CD4-positive, CD25-positive, alpha-beta regulatory T cell (primary cell): ENCODE measurements at regions not wholly inside any gene's neighbourhood (a gene's known extent, or its start where the extent isn't known, plus 50 kb on each side); places are given as distances from the start of the nearest gene placed in this dataset.

Source experiments
- ATAC-seq, 2 donors: fragments of 150-1000 bp; cut with Tn5 transposase; one replicate each; pipeline ENCODE4 v1.10.0; 2021; ENCODE audit warnings: low read depth in 2 of 2, moderate number of reproducible peaks in 2 of 2, moderate library complexity in 1 of 2
- DNase-seq, 3 donors: peaks; one replicate each; pipeline versions ENCODE4 v3.0.0 to v3.0.0-alpha.2; 2012 to 2022; ENCODE audit warnings: mixed read lengths in 1 of 3
- H3K27ac ChIP-seq: one replicate; pipeline ENCODE4 v1.7.0; 2013; ENCODE audit warnings: mild to moderate bottlenecking, low read length; ENCODE audit not compliant: insufficient read depth, poor library complexity, severe bottlenecking
- H3K27me3 ChIP-seq: one replicate; pipeline ENCODE4 v1.7.0; 2013; ENCODE audit warnings: low read length; ENCODE audit not compliant: control insufficient read depth, insufficient read depth
- H3K36me3 ChIP-seq: one replicate; pipeline ENCODE4 v1.7.0; 2013; ENCODE audit warnings: mild to moderate bottlenecking, low read length, moderate library complexity; ENCODE audit not compliant: control insufficient read depth, insufficient read depth
- H3K4me1 ChIP-seq: 2 replicates; pipeline ENCODE4 v1.7.0; 2013; ENCODE audit warnings: mild to moderate bottlenecking, low read length; ENCODE audit not compliant: insufficient read depth, control insufficient read depth, poor library complexity, severe bottlenecking
- H3K4me3 ChIP-seq: one replicate; pipeline ENCODE4 v1.7.0; 2013; ENCODE audit warnings: low read depth, mild to moderate bottlenecking, low read length, moderate library complexity
- H3K9me3 ChIP-seq, 2 experiments: 1 replicate in 1 of 2; 2 replicates in 1 of 2; pipeline ENCODE4 v1.7.0; 2013; ENCODE audit warnings: low read length in 2 of 2, mild to moderate bottlenecking in 1 of 2, moderate library complexity in 1 of 2; ENCODE audit not compliant: control insufficient read depth in 2 of 2
- H3K27ac Mint-ChIP-seq, 3 donors: one replicate each; pipeline ENCODE4 v1.8.0; 2020 to 2022; ENCODE audit warnings: mild to moderate bottlenecking in 3 of 3, mixed read lengths in 3 of 3, moderate library complexity in 2 of 3
- H3K27me3 Mint-ChIP-seq: one replicate; pipeline ENCODE4 v1.8.0; 2022; ENCODE audit warnings: mild to moderate bottlenecking, mixed read lengths
- H3K36me3 Mint-ChIP-seq: one replicate; pipeline ENCODE4 v1.8.0; 2020; ENCODE audit warnings: mixed read lengths
- H3K4me1 Mint-ChIP-seq, 4 donors: one replicate each; pipeline ENCODE4 v1.8.0; 2020 to 2022; ENCODE audit warnings: mixed read lengths in 4 of 4, mild to moderate bottlenecking in 1 of 4
- H3K4me3 Mint-ChIP-seq, 4 donors: one replicate each; pipeline ENCODE4 v1.8.0; 2020 to 2022; ENCODE audit warnings: mild to moderate bottlenecking in 4 of 4, mixed read lengths in 4 of 4, moderate library complexity in 3 of 4
- H3K9me3 Mint-ChIP-seq, 7 donors: one replicate each; pipeline ENCODE4 v1.8.0; 2020 to 2022; ENCODE audit warnings: mixed read lengths in 7 of 7, mild to moderate bottlenecking in 3 of 7, moderate library complexity in 2 of 7

DNA sequence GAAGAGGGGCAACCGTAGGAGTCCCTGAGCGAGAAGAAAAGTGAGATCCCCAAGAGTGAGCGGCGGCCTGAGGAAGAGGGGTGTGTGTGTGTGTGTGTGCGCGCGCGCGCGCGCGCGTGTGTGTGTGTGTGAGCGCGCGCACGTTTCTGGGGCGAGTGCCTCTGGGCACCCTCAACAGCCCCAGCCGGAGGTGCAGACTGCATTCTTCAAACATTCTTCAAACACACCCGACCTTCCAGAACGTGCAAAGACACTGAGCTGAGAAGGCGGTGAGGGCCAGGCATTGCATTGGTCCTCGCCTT lies 76.2 kb upstream of the FOXP4 start:
- peak overlapping the region in 3 of 4 donors; percentile 39 to 83 (median 59) for H3K4me3 Mint-ChIP-seq
- Histone ChIP-seq H3K4me1 (peaks cover 8% of the 10 kb centered on the region), H3K9me3 (no peaks in the 10 kb centered on the region), H3K27me3 (peaks cover 8% of the 10 kb centered on the region), H3K36me3 (no peaks in the 10 kb centered on the region), H3K27ac (no peak overlapping the region), H3K4me3 (no peak overlapping the region)
- H3K9me3 Mint-ChIP-seq: peaks cover 0 to 3% (median 0%) of the 10 kb centered on the region in 7 donors
- ATAC-seq (no peak), DNase-seq (peak in 1 of 3 donors; percentile 7)
- H3K4me1 Mint-ChIP-seq: peaks cover 0 to 10% (median 5%) of the 10 kb centered on the region in 4 donors
- H3K27me3 Mint-ChIP-seq: peaks cover 56% of the 10 kb centered on the region
- no peaks in the 10 kb centered on the region for H3K36me3 Mint-ChIP-seq
- H3K27ac Mint-ChIP-seq: peak overlapping the region in 1 of 3 donors; percentile 8

DNA sequence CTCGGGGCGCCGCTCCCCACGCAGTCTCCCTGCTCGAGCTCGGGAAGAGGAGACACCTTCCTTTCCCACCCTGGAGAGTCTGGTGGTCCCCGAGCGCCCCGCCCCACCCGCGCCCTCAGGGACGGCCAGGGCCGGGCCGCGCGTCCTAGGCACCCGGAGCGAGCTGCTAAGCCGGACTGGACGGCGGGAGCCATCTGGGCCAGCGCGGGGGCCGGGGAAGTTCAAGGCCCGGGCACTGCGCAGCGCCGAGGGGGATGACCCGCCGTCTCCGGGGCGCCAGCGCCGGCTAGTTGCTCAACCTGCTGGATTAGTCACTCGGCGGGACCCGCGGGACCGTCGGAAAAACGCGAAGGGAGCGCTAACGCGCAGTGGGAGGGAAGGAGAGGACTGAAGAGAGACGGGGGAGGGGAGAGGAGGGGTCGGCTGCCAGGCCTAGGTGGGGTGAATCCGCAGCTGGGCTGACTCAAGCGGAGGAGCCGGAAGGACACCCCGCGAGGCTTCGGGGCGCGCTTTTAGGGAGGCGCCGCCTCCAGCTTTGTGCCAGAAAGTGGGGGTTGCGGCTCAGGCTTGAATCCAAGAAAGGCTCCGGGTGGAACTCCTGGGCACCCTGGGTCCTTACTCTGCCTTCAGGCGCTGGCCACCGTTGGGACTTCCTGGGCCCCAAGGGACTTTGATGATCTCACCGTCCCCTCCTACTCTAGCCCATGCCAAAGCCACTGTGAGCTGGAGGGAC lies 75.7 kb upstream of the FOXP4 start:
- Histone ChIP-seq H3K36me3 (no peaks in the 10 kb centered on the region), H3K27me3 (peaks cover 8% of the 10 kb centered on the region), H3K9me3 (no peaks in the 10 kb centered on the region), H3K4me3 (no peak overlapping the region), H3K27ac (no peak overlapping the region), H3K4me1 (peaks cover 8% of the 10 kb centered on the region)
- Mint-ChIP-seq H3K4me1 (peaks cover 0 to 10% (median 5%) of the 10 kb centered on the region in 4 donors), H3K36me3 (no peaks in the 10 kb centered on the region), H3K27ac (no peak overlapping the region), H3K27me3 (peaks cover 52% of the 10 kb centered on the region), H3K9me3 (peaks cover 0 to 3% (median 0%) of the 10 kb centered on the region in 7 donors), H3K4me3 (no peak overlapping the region)
- ATAC-seq: no peak
- DNase-seq: no peak

DNA sequence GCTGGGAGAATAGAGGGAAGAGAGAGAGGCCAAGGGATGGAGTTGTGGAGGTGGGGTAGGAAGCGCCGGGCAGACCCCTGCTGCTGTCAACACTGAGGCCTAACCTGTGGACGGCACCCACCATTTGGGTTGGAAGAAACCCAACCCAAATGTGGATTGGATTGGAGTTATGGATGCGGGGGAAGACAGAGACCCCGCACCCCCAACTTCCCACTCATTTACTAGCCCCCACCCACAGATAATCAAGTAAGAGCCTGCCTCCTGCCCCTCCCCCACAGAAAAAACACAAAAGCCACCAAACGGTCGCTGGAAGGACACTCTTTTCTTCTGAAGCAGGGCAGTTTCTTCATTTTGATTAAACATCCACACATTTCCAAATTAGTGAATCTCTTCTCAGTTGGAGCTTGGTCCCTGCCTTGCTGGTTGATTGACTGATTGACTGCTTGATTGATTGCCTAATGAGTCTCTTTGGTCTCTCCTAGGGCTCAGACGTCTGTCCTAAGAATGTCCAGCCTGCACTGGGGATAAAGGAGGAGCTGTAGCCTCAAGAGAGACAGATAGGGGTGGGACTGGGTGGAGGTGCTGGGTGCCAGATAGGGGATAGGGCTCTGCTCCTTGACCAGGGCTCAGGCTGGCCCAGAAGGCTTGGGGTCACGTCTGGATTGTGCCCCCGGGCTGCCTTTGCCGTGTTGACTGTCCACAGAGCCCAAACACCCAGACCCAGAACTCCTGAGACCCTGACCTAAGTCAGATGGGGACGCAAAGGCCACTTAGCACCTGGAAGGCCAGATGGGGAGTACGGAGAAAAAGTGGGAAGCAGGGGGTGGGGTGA lies 74.9 kb upstream of the FOXP4 start:
- no peak overlapping the region for H3K4me3 ChIP-seq
- Mint-ChIP-seq H3K36me3 (no peaks in the 10 kb centered on the region), H3K27me3 (peaks cover 44% of the 10 kb centered on the region), H3K9me3 (peaks cover 0 to 3% (median 0%) of the 10 kb centered on the region in 7 donors), H3K27ac (no peak overlapping the region), H3K4me3 (peak overlapping the region in 2 of 4 donors; percentile 15 to 49), H3K4me1 (peaks cover 0 to 10% (median 5%) of the 10 kb centered on the region in 4 donors)
- H3K4me1 ChIP-seq: peaks cover 8% of the 10 kb centered on the region
- H3K9me3 ChIP-seq: no peaks in the 10 kb centered on the region
- peaks cover 11% of the 10 kb centered on the region for H3K27me3 ChIP-seq
- DNase-seq: no peak
- H3K36me3 ChIP-seq: no peaks in the 10 kb centered on the region
- no peak for ATAC-seq
- no peak overlapping the region for H3K27ac ChIP-seq

DNA sequence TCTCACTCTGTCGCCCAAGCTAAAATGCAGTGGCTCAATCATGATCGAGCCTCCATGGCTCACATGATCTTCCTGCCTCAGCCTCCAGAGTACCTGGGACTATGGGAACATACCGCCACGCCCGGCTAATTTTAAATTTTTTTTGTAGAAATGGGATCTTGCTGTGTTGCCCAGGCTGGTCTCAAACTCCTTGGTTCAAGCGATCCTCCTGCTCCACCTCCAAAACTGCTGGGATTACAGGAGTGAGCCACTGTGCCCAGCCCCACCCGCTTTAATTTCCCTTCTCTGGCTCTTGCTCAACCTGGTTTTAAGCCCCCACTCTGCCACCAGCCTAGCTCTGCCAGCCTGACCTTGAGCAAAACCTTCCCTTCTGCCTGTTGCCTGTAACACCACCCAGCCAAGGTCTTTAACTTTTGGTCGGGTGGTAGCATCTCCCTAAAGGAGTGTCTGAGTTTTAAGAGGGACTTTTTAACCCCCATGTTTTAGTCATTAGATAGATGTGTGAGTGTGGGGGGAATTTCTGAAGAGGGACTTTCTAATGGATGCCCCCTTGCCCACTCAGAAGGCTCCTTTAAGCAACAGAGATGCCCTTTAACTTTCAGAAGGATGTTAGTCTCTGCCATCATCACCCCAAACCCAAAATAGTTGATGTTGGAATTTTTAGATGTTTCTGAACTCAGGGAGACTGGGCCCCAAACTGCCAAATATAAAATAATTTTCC lies 71.8 kb upstream of the FOXP4 start:
- Mint-ChIP-seq H3K9me3 (peaks cover 0 to 3% (median 0%) of the 10 kb centered on the region in 7 donors), H3K36me3 (no peaks in the 10 kb centered on the region), H3K4me1 (peaks cover 0 to 8% (median 5%) of the 10 kb centered on the region in 4 donors), H3K4me3 (no peak overlapping the region), H3K27me3 (peaks cover 34% of the 10 kb centered on the region), H3K27ac (no peak overlapping the region)
- peaks cover 10% of the 10 kb centered on the region for H3K27me3 ChIP-seq
- ATAC-seq: no peak
- no peaks in the 10 kb centered on the region for H3K9me3 ChIP-seq
- H3K27ac ChIP-seq: no peak overlapping the region
- H3K36me3 ChIP-seq: no peaks in the 10 kb centered on the region
- DNase-seq: no peak
- no peak overlapping the region for H3K4me3 ChIP-seq
- peaks cover 8% of the 10 kb centered on the region for H3K4me1 ChIP-seq

DNA sequence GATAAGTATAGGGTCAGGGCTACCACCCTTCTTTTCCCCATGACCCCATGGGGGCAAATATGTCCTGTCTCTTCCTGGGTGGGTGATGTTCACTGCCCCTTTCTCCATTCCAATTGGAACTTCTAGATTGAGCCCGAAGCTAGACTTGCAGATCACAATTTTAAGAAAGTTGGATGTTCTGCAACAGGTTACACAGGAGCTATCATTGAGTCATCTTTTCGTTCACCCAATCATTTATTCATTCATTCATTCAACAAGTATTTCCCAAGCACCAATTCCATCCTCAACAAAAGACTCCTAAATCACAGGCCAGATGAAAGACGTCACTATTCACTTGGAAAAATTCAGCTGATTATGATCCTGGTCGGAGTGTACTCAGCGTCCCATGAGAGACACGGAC lies 71.0 kb upstream of the FOXP4 start:
- H3K36me3 ChIP-seq: no peaks in the 10 kb centered on the region
- no peaks in the 10 kb centered on the region for H3K36me3 Mint-ChIP-seq
- peaks cover 28% of the 10 kb centered on the region for H3K27me3 Mint-ChIP-seq
- H3K9me3 ChIP-seq: no peaks in the 10 kb centered on the region
- no peak overlapping the region for H3K4me3 ChIP-seq
- no peak overlapping the region for H3K4me3 Mint-ChIP-seq
- H3K27ac Mint-ChIP-seq: no peak overlapping the region
- H3K4me1 Mint-ChIP-seq: peaks cover 0 to 2% (median 0%) of the 10 kb centered on the region in 4 donors
- ATAC-seq: no peak
- H3K27me3 ChIP-seq: peaks cover 10% of the 10 kb centered on the region
- no peak for DNase-seq
- no peak overlapping the region for H3K27ac ChIP-seq
- peaks cover 4% of the 10 kb centered on the region for H3K4me1 ChIP-seq
- peaks cover 0 to 3% (median 0%) of the 10 kb centered on the region in 7 donors for H3K9me3 Mint-ChIP-seq

DNA sequence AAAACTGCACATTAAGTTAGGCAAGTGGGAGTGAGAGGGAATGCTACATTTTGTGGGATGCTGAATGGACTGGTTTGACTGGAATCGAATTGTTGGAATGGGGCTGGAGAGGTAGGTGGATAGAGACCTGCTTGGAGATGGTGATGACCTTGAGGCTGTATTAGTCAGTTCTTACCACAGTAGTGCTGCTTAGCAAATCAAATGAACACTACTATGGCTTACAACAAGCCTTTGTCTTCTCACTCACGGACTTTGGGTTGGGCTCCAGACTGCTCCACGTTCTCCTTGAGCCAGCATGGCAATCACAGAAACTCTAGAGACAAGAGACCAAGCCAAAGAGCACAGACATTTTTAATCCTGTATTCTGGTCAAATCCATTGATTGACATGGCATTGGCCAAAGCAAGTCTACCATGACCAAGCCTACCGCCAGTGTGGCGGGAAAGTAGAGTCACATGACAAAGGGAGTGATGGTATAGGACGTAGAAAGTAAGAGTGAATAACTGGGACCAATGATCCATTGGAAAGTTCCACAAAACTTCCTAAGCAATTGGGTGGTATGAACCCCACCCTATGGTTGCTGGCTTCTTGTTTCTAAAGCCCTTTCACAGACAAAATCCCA lies 70.3 kb upstream of the FOXP4 start:
- Mint-ChIP-seq H3K36me3 (no peaks in the 10 kb centered on the region), H3K4me1 (peaks cover 0 to 2% (median 0%) of the 10 kb centered on the region in 4 donors), H3K9me3 (peaks cover 0 to 3% (median 0%) of the 10 kb centered on the region in 7 donors), H3K27me3 (peaks cover 26% of the 10 kb centered on the region), H3K4me3 (no peak overlapping the region), H3K27ac (no peak overlapping the region)
- Histone ChIP-seq H3K4me1 (no peaks in the 10 kb centered on the region), H3K27ac (no peak overlapping the region), H3K9me3 (no peaks in the 10 kb centered on the region), H3K27me3 (peaks cover 10% of the 10 kb centered on the region), H3K36me3 (no peaks in the 10 kb centered on the region), H3K4me3 (no peak overlapping the region)
- DNase-seq (no peak), ATAC-seq (no peak)

DNA sequence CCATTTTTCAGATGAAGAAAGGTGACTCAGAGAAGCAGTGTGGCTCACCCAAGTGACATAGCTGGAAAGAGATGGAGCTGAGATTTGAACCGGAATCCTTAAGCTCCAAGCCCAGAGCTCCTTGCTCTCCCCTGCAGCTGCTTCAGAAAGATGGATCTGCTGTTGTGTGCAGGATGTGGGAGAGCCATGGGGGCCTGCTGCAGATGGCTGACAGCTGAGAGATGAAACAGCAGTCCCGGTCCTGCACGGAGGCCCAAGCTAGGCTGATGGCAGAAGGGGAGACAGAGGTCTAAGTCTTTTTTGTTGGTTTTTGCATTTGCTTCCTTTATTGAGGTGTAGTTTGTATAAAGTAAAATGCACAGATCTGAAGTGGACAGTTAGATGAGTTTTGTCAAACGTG lies 69.8 kb upstream of the FOXP4 start:
- Mint-ChIP-seq H3K27me3 (peaks cover 22% of the 10 kb centered on the region), H3K9me3 (peaks cover 0 to 3% (median 0%) of the 10 kb centered on the region in 7 donors), H3K36me3 (no peaks in the 10 kb centered on the region)

More for the DNA sequence above, 69.8 kb upstream of the FOXP4 start:
- H3K9me3 ChIP-seq: no peaks in the 10 kb centered on the region
- H3K4me1 ChIP-seq: no peaks in the 10 kb centered on the region
- H3K27me3 ChIP-seq: peaks cover 8% of the 10 kb centered on the region
- Mint-ChIP-seq H3K4me3 (no peak overlapping the region), H3K4me1 (peaks cover 0 to under 1% (median 0%) of the 10 kb centered on the region in 4 donors), H3K27ac (no peak overlapping the region)
- no peak overlapping the region for H3K4me3 ChIP-seq
- ATAC-seq: no peak
- no peaks in the 10 kb centered on the region for H3K36me3 ChIP-seq
- H3K27ac ChIP-seq: no peak overlapping the region
- DNase-seq: no peak
